Hypothalamus (tissue), 51 donors: ENCODE measurements at regions not wholly inside any gene's neighbourhood (a gene's known extent, or its start where the extent isn't known, plus 50 kb on each side); places are given as distances from the start of the nearest gene placed in this dataset.
"Not testable (repeated sequence)": the region's sequence is repeated elsewhere in the genome, so short reads cannot be mapped to it uniquely, and the experiment has no call there.

Experiments
- DNase-seq, 51 donors: peaks; one replicate each; lab custom pipeline; 2025; lab: John Stamatoyannopoulos, UW

DNA sequence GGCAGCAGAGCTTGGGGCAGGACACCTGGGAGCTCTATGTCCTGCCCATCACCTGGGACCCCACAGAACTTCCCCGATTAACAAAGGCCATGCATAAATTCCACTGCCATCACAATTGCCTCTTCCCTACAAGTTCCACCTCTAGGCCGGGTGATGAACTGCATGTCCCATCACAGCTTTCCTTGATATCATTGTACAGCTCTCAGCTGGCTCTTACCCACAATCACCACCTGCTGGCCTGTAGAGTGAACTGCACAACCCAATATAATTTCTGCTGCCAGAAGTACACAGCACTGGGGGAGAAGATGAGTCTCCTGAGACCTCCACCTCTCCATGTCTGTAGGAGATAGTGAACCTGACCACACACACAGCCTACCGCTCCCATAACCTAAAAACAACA is 285.0 kb upstream of the AADAT start:
- no peak for DNase-seq

DNA sequence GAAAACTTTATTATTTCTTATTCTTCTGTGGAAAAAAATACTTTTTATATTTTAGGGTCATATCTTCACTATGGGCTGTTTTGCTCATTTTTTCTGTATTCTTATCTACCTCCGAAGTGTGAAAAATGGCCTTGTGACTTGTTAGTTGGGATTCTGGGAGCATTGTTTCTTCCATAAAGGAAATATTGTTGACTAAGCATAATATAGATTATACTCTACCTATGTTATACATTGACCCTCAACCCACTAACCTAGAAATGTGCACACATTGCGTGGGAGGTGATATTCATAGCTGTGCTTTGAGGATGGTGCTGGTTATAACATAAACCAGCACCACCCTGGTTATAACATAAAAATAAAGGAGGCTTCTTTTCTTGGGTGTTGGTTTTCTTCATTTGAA is 259.2 kb upstream of the AADAT start:
- no peak for DNase-seq

DNA sequence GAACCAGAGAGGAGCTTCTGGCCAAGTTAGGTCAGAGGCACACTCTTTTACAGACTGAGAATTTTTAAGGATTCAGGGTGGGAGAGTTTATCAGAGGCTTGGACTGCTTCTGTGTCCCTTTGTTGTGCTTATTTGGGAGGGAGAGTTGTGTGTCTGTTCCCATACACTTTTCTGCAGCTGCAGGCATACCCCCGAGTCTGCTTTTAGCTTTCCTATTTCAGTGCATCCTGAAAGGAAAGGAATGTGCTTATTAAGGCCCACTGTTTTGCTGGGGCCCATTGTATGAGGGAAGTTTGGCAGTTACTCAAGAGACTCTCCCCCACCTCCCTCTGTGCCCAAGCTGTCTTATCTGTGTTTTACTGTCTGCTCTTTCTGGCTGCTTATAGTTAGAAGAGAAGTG is 257.4 kb upstream of the AADAT start:
- not testable (repeated sequence) for DNase-seq

DNA sequence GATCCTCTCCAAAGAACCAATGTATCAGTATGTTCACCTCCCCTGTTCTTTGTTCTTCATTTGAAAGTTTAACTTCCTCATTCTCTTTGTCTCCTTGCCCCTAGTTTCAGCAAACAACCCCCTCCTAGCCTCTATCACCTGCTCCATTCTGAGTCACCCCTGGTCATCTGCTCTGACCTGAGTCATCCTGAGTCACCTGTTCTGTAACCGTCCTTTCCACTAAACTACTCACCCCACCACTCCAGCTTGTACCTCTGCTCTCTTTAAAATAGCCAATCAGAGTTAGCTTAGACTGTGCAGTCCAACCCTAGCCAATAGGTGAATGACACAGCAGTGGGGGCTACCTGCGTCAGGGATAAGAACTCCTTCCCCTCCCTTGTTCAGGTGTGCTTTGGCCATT is 249.8 kb upstream of the AADAT start:
- DNase-seq: no peak

DNA sequence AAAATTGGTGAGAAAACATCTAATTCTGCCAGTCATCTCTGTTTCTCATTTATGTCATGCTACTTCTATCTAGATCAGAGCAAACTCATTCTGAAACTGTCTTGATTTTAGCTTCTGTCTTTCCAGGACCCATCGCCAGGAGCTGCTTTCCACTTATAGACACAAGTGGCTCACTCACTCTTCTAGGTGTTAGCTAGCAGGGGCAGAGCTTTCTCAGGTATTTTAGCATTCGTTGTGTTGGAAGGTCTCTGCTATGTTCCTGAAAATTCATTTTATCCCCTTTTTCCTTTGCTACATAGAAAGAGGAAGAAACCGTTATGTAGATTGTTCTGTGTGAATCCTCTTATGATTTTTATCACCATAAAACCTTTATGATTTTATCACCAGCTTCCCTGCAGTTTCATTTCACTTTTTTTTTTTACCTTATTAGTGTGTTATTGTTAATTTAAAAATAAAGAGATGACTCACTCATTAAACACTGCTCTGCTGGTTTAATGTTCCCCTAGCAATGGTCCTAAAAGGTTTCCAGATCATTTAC is 246.6 kb upstream of the AADAT start:
- no peak for DNase-seq

DNA sequence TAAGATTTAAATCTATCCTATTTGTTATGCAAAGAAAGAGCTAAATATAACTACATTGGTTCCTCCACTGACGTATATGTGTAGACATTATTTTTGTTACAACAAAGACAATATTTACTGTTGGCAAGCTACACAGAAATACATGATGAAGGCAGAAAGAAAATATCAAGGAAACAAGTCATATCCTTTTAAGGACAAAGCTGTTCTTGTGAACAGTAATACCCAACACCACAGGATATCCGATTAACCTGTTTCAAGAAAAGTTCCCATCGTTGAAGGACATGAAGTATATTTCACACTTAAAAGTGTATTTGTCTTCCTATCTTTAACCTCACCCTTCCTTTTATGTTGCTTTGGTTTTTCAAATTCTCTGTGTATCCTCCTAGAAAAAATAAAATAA is 235.8 kb upstream of the AADAT start:
- DNase-seq: no peak

DNA sequence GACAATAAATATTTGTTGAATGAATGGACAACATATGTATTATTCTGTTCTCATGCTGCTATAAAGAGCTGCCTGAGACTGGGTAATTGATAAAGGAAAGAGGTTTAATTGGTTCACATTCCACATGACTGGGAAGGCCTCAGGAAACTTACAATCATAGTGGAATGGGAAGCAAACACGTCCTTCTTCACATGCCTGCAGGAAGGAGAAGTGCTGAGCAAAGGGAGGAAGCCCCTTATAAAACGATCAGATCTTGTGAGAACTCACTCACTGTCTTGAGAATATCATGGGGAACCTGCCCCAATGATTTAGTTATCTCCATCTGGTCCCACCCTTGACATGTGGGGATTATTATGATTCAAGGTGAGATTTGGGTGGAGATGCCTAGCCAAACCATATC is 233.9 kb upstream of the AADAT start:
- DNase-seq: no peak

DNA sequence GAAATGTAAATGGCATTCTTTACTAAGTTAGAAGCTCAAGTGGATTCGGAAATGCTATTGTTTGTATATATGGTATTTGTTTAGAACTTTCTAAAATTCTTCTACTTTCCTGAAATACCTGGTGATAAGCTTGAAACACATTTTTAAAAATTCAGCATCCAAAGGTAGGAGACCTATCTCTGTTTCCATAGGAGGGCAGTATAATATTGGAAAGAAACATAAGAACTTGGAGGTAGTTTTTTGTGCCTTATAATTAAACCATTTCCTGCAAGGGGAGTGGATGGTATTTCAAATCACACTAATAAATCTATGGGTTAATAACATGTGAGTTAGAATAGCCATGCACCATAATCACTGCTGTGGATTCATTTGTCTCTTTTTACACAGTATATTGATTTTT is 217.4 kb upstream of the AADAT start:
- no peak for DNase-seq

DNA sequence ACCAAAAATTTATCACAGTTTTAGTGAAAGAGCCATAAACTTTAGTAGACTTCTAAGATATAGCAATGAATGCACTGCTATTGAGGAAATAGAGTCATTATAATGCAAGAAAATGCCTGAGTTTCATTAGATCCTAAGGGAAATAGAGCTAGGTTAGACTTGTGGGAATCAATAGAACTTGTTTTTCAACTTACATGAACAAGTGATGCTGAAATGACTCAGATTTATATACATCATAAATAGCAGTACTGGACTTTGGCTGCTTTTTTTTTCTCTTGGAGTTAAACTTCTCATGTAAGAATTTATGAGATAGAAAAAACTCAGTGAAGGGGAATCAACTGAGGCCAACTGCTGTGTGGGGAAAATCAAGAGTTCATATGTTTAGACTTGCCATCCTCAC is 216.5 kb upstream of the AADAT start:
- no peak for DNase-seq

DNA sequence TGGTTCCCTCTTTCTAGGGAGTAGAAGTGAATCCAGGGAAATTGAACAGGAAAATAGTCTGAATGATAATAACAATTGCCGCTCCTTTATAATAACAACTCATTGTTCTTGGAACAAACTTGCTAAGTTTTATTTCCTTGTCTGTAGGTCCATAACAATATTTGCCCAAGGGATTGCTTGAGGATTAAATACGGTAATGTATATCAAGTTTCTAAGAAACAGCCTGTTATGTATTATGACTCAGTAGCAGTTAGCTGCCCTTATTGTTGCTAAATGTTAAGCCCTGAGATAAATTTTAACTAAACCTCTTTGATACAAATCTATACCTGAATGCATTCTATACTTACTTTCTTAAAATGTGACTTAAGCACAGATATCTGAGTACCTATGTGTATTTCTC is 215.9 kb upstream of the AADAT start:
- no peak for DNase-seq

DNA sequence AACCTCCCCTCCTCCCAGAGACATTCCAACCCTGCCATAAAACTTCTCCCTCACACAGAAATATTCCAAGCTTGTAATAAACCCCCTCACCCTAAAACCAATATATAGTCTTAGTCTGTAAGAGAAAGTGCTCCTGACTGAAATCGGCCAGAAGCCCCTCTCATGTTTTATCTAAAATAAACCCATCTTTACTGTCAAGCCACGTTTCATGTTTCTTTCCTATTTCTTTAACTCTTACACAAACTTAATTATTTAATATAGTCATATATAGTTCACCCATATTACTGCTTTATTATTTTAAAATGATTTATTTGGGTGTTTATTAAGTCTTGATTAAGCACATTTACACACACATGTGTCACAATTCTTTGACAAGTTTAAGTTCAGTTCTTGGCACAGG is 191.3 kb upstream of the AADAT start:
- no peak for DNase-seq

DNA sequence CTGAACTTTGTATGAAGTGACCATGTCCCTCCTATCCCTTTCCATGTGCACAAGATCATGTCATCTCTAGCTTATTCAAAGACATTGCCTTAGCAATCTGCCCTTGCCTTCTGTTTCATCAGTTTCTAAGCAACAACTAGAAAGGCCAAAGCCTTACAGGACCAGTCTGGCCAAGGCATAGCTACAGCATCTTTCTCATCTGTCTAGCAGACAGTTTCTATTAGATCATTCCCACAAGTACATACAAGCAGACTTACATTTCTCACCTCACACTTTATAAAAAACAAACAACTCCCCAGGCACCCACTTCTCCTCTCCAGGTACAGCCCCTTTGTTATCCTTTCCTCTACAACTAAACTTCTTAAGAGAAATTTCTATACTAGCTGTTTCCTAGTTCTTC is 188.7 kb upstream of the AADAT start:
- no peak for DNase-seq

DNA sequence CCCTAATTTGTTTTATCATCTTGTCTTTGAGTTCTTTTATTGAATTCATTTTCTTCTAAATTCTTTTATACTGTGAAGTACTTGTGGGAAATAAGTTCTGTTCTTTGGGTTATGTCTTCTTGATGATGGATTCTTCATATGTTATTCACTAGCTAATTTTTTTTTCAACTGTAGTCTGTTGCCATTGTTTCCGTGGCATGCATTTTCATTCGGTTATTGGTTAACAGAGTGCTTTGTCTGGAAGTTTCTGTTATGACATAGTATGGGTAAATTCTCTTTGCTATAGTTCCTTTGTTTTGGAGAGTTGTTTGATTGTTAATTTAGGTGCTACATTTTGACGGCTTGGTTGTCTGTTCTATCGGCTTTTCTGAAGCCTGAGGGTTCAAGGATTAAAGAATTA is 184.9 kb upstream of the AADAT start:
- no peak for DNase-seq

DNA sequence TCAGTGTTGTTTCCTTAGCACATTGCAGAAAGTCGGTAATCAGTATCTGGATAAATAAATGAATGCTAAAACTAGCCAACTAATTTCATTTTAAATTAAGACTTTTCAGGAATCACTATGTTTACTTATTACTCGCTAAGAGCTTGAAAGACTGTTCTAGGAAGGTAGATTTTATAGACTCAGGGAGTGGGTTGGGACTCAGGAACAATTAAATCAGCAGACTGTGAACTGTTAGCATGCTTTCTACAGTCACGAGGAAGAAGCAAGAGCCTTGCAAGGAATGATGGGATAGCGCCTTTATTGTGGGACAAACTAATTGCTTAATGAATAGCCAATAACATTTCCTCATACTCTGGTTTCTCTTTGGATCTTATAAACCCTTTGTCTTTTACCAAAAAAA is 183.2 kb upstream of the AADAT start:
- no peak for DNase-seq

DNA sequence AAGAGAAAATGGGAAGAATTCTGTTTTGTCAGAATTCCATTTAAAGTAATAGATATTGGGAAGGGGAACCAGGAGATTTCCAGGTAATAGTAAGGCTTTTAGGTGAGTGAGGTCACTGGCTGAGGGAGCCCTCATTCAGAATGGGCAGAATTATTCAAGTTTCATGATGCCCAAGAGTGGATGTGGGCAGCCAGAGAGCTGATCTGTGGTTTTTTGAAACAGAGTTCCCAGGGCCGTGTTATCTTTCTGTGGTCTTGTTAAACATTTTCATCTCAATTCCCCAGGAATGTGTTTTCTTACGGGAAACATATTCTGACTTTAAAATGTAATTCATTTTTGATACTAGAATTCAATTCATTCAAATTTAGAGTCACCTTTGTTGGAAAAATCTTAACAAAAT is 182.0 kb upstream of the AADAT start:
- no peak for DNase-seq

DNA sequence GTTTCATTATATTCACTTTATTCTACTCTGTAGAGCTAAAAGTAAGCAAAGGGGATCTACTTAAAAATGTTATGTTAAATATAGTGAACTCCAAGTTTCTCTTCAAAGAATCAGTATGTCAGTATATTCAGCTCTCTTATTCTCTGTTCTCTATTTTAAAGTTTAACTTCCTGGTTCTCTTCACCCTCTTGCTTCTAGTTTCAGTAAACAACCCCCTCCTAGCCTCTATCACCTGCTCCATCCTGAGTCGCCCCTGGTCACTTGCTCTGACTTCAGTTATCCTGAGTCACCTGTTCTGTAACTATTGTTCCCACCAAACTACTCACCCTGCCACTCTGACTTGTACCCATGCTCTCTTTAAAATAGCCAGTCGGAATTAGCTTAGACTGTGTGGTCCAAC is 180.9 kb upstream of the AADAT start:
- DNase-seq: no peak

DNA sequence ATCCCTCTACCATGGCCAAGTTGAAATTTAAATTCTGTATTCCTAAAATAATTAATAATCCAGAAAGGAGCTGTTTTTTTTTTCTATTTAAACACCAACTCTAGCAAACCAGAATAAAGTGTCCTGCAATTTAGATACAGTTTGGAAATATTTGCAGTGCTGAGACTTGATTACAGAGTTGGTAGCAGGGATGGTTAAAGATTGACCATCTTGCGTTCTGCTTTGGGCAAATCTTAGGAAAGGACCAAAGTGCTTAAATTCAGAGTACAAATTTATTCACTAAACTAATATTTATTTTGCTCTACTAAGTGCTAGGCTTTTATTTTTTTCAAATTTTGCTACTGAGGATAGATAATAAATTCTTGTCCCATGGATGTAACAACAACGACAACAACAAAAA is 180.2 kb upstream of the AADAT start:
- DNase-seq: no peak

DNA sequence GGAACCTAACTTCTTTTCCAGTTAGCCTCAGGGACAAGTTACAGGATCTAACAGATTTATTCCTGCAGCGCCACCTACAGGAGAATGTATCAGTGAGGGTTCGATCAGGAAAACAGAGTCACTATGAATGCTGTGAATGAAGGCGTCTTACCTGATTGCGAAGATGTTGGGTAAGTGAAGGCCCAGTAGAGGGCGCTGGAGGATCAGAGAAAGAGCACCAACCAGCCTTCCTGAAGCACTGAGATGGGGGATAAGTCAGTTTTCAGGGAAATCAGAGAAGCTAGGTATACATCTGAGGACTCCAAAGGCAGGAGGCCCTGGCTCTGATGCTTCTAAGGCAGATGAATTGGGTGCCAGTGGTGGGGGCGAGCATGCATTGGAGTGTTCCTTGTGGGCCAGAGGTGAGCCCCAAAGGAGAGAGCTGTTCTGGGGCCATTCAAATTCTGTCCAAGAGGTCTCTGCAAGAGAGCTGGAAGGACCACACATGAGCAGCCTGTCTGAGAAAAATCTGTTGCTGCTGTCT is 169.9 kb upstream of the AADAT start:
- peak in 45 of 51 donors; percentile 0 to 79 (median 39) for DNase-seq

DNA sequence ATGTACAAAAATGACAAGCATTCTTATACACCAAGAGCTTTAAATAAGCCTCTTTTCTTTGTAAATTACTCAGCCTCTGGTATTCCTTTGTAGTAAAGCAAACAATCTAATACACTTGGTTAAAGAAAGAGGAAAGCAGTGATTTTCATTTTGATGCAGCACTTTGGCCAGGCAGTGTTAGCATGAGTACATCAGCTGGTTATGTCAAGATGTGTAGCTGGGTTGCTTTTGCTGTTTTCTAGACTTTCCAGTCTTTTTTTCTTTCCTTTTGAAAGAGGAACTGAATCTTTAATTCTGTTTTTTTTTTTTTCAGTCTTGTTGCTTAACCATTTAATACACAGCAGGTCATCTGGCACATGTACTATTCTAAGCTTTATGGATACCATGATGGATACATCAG is 167.1 kb upstream of the AADAT start:
- DNase-seq: no peak

DNA sequence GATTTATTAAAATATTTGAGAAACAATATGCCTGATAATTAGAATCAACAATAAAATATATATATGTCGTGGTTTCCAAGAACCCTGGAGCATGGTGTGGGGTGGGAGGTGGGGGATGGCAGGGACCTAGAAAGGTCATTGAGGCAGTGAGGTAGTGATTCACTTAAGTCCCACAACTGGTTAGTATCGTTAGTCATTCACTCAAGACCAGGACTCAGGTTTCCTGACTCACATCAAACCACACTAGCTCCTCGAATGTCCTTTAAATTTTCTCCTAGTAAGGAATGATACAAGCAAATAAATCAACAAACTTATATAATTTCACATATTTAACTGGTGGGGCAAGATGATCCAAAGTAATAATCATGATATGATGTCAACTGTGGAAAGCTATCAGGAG is 158.8 kb upstream of the AADAT start:
- DNase-seq: no peak

DNA sequence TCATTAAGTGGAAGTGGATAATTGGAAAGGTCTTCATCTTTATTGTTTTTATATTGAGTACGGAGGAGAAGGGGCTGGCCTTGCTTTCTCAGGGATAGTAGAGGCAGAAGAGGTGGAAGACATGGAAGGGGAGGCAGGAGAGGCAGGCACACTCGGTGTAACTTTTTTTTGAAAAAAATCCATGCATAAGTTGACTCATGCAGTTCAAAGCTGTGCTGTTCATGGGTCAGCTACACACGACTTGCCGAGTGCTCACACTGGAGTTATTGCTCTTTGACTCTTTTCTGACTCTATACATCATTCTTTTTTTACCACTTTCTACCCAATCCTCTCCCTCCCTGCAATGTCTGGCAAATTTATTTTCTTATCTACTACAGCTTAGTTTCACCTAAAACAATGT is 158.3 kb upstream of the AADAT start:
- DNase-seq: no peak

DNA sequence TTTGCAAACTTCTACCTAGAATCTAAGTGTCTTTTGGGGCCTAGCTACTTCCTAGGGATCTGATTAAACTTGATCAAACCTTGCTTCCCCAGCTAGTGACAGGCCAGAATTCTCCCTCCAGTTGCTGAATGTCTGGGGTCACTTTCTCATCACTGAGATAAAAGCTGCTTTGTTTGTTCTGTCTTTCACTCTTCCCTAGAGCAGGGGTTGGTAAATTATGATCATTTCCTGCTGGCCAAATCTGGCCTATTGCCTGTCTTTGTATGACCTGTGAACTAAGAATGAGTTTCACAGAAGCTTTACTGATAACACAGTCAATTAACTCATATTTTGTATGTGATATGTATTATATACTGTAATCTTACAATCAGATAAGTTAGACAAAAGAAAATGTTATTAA is 157.8 kb upstream of the AADAT start:
- DNase-seq: no peak

DNA sequence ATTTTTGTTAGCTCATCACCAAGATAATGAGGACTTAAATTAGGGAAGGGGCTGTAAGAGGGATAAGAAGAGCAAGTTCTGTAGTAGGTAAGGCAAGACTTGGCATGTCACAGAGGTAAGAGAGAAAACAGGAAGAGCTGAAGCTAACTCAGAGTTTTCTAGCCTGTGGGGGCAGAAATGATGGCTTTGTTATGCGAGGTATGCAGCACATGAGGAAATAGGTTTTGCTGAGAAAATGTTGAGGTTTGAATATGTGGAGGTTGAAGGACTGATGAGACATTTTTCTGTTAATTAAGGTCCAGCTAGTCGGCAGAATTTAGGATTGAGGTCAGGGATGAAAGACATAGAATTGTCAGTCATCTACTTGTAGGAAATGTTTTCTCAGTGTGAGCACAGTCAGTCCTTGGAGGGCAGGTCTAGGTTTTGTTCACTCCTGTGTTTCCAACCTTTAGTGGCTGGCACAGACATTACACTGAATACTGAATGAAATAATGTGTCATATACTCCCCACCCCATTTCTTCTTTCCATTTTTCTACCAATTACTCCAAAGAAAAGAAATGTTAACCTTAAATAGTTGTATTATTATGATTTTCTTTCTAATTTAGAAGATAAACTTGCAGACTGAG is 154.0 kb upstream of the AADAT start:
- no peak for DNase-seq
